Osteocyte (in vitro differentiated cells): ENCODE measurements at regions not wholly inside any gene's neighbourhood (a gene's known extent, or its start where the extent isn't known, plus 50 kb on each side); places are given as distances from the start of the nearest gene placed in this dataset.

Experiments used
- DNase-seq: peaks from one replicate; pipeline ENCODE4 v3.0.0; 2021; ENCODE audit warnings: mixed read lengths; ENCODE audit not compliant: unreplicated experiment; ENCODE audit errors: extremely low spot score
- H3K27ac Mint-ChIP-seq: one replicate; pipeline ENCODE4 v1.8.0; 2021; ENCODE audit warnings: mild to moderate bottlenecking, mixed read lengths; ENCODE audit not compliant: unreplicated experiment
- H3K27me3 Mint-ChIP-seq: one replicate; pipeline ENCODE4 v1.8.0; 2021; ENCODE audit warnings: mixed read lengths; ENCODE audit not compliant: unreplicated experiment
- H3K36me3 Mint-ChIP-seq: one replicate; pipeline ENCODE4 v1.8.0; 2021; ENCODE audit warnings: mixed read lengths; ENCODE audit not compliant: unreplicated experiment
- H3K4me1 Mint-ChIP-seq: one replicate; pipeline ENCODE4 v1.8.0; 2021; ENCODE audit warnings: mixed read lengths; ENCODE audit not compliant: unreplicated experiment
- H3K4me3 Mint-ChIP-seq: one replicate; pipeline ENCODE4 v1.8.0; 2021; ENCODE audit warnings: mild to moderate bottlenecking, moderate library complexity, mixed read lengths; ENCODE audit not compliant: unreplicated experiment
- H3K9me3 Mint-ChIP-seq: one replicate; pipeline ENCODE4 v1.8.0; 2021; ENCODE audit warnings: mixed read lengths; ENCODE audit not compliant: unreplicated experiment
- TF ChIP-seq, protein P1 (sequence below): fragments of 200-600 bp; sonication (generic); IDR thresholded peaks from 2 replicates; pipeline ENCODE4 v1.5.0; 2021; ENCODE audit warnings: antibody characterized with exemption, mild to moderate bottlenecking, moderate library complexity

DNA sequence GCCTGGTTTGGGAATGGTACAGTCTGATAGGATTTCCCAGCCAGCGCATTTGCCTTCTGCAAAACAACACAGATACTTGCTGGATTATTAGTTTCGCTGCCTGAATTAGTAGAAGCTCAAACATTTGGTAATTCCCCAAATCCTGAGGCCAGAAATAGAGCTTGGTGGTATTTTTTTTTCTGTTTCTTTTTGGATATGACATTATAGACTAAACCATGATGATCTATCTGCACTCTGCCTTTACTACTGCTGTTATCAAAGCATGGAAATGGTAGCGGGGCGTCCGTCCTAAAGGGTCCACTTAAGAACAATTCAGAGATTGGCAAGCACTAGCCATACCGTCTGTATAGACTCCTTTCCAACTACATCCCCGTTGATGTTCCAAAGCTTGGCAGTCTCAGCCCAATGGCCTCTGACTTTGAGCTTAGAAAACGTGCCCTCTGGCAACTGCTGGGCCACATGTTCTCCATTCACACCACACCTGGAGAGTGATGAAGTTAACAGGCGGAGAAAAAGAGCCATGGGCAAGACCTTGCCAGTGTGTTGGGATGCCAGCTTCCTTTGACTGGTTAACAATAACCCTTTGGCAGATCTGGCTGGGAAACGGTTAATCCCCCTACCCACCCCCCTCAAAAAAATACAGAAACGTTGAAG is 241.0 kb upstream of the NR2F2 start:
- Mint-ChIP-seq H3K27me3 (no peaks in the 10 kb centered on the region), H3K4me1 (peaks cover 57% of the 10 kb centered on the region), H3K27ac (no peak overlapping the region), H3K9me3 (no peaks in the 10 kb centered on the region), H3K36me3 (peaks cover 4% of the 10 kb centered on the region), H3K4me3 (no peak overlapping the region)
- no peak for DNase-seq
- TF ChIP-seq, protein P1, sequence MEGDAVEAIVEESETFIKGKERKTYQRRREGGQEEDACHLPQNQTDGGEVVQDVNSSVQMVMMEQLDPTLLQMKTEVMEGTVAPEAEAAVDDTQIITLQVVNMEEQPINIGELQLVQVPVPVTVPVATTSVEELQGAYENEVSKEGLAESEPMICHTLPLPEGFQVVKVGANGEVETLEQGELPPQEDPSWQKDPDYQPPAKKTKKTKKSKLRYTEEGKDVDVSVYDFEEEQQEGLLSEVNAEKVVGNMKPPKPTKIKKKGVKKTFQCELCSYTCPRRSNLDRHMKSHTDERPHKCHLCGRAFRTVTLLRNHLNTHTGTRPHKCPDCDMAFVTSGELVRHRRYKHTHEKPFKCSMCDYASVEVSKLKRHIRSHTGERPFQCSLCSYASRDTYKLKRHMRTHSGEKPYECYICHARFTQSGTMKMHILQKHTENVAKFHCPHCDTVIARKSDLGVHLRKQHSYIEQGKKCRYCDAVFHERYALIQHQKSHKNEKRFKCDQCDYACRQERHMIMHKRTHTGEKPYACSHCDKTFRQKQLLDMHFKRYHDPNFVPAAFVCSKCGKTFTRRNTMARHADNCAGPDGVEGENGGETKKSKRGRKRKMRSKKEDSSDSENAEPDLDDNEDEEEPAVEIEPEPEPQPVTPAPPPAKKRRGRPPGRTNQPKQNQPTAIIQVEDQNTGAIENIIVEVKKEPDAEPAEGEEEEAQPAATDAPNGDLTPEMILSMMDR: no peak

DNA sequence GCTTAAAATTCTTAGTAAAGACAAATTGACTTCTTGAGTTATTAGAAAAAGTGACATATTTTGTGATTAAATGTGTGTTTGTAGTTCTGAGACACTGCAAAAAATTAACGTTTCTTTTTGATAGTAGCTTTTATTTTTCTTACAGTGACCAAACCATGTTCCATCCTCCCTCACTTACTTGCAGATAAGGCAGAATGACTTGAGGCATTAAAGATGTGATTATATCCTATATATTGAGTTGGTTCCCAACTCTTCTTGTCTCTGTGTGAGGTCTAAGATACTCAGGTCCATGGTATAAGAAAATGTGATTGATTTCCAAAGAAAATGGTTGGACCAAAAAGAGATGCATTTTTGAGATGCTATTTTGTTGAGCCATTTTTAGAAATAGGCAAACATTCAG is 238.3 kb upstream of the NR2F2 start:
- peaks cover 54% of the 10 kb centered on the region for H3K4me1 Mint-ChIP-seq
- no peak overlapping the region for H3K4me3 Mint-ChIP-seq
- no peaks in the 10 kb centered on the region for H3K9me3 Mint-ChIP-seq
- peak overlapping the region; percentile 10 for H3K27ac Mint-ChIP-seq
- TF ChIP-seq, protein P1: no peak
- H3K36me3 Mint-ChIP-seq: peaks cover 7% of the 10 kb centered on the region
- no peak for DNase-seq
- no peaks in the 10 kb centered on the region for H3K27me3 Mint-ChIP-seq

DNA sequence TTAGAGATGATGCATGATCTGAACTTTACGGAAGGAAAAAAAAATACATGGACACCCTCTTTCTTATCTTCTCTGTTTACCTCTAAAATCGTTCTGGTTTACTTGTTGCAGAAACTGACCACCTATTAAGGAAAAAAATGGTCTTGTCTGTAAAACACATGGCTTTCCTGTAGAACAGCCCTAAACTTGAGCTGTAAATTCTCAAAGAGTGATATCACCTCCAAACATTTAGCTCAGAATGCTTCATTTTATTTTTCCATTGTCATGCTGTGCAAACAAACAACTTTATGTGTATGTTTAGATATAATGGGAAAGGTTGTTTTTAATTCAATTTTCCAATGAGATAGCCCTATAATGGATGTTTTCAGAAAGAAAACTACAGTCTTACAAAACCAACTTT is 237.4 kb upstream of the NR2F2 start:
- Mint-ChIP-seq H3K9me3 (no peaks in the 10 kb centered on the region), H3K36me3 (peaks cover 7% of the 10 kb centered on the region), H3K27me3 (no peaks in the 10 kb centered on the region), H3K4me1 (peaks cover 45% of the 10 kb centered on the region), H3K27ac (no peak overlapping the region), H3K4me3 (no peak overlapping the region)
- TF ChIP-seq, protein P1: no peak
- DNase-seq: no peak

DNA sequence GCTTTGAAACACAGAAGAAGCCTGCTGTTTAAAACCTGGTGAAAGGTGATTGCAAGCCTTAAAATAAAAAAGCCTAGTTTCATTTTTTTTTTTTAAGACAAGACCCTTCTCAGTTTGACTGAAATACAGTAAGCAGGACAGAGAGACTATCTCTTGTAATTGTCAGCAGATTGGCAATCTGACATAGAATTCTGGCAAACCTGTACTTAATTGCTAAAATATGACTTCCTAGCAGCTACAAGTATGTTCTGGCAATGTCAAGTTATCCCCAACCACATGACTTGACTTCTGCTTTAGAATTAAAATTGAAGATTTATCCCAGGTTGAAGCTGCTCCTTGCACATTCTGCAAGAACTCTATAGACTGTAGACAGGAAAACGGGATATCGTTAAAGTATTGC is 232.8 kb upstream of the NR2F2 start:
- H3K27ac Mint-ChIP-seq: no peak overlapping the region
- DNase-seq: no peak
- TF ChIP-seq, protein P1: no peak
- peaks cover 11% of the 10 kb centered on the region for H3K36me3 Mint-ChIP-seq
- H3K4me3 Mint-ChIP-seq: no peak overlapping the region
- H3K27me3 Mint-ChIP-seq: no peaks in the 10 kb centered on the region
- H3K9me3 Mint-ChIP-seq: no peaks in the 10 kb centered on the region
- peaks cover 19% of the 10 kb centered on the region for H3K4me1 Mint-ChIP-seq

DNA sequence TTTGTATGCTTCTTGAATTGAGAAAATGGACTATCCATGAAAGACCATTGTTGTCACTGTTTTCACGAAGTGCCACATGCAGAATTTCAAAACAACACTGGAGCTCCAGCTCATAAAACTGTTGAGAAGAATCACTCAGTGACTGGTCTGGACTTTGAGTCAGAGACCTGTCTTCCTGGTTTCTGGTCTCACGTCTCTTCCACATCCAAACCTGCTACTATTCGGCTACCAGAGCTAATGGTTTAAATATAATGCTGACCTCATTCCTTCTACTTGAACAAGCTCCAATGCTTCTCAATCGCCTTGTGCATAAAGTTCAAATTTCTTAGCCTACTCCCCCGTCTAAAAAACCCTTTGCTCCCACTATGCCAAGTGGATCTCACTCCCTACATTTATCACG is 227.9 kb upstream of the NR2F2 start:
- Mint-ChIP-seq H3K9me3 (peaks cover 5% of the 10 kb centered on the region), H3K27me3 (no peaks in the 10 kb centered on the region), H3K27ac (no peak overlapping the region), H3K4me3 (no peak overlapping the region), H3K4me1 (peaks cover 9% of the 10 kb centered on the region), H3K36me3 (peaks cover 4% of the 10 kb centered on the region)
- no peak for DNase-seq
- TF ChIP-seq, protein P1: no peak
